ENCODE measurements at regions not wholly inside any gene's neighbourhood (a gene's known extent, or its start where the extent isn't known, plus 50 kb on each side); places are given as distances from the start of the nearest gene placed in this dataset.

DNA sequence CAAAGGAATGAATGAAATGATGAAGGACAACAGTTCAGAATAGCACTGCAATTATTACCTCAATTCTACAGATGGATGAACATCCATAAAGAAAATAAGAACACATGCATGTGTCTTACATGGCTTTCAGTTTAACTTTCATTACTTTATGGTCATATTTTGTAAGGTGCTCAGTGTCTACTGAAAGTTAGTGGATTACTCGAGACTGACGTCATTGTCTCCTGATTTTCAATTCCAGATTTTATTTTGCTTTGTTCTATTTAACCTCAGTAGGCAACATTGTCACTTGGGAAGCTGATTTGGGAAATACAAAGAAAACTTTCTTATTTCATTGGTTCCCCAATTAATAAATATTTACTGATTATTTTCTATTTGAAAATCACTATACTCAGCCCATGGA is 363.7 kb downstream of the CHSY3 start:
- no peaks in the 10 kb centered on the region for H3K4me1 Mint-ChIP-seq (ENCODE audit: low read depth in 2 of 2)
- H3K36me3 Mint-ChIP-seq (ENCODE audit: insufficient read depth), result no peaks in the 10 kb centered on the region
- no peak overlapping the region for H3K4me3 Mint-ChIP-seq
- DNase-seq (no peak), ATAC-seq (replicated peaks) (no peak)
- H3K27me3 Mint-ChIP-seq, result no peaks in the 10 kb centered on the region
- no peak overlapping the region for H3K27ac Mint-ChIP-seq
- H3K9me3 Mint-ChIP-seq, result no peaks in the 10 kb centered on the region

DNA sequence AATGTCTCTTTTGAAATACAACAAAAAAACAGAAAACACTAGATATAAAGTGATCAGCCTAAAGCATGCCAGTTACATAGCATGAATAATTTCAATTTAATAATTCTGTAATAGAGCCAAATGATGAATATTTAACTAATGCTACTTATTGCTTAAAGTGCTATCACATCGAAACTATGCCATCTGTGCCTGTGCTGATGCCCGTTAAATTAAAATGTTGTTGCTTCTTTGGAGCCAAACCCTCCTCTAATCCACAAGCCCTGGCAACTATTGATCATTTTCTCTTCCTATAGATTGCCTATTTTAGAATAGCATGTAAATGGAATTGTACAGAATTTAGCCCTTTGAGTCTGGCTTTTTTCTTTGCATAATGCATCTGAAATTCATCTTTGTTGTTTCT is 356.2 kb downstream of the CHSY3 start:
- Mint-ChIP-seq H3K4me3 (no peak overlapping the region), H3K27ac (no peak overlapping the region), H3K36me3 (ENCODE audit: insufficient read depth) (no peaks in the 10 kb centered on the region), H3K4me1 (ENCODE audit: low read depth in 2 of 2) (no peaks in the 10 kb centered on the region), H3K27me3 (no peaks in the 10 kb centered on the region), H3K9me3 (peaks cover under 1 to 3% of the 10 kb centered on the region in 2 donors)
- no peak for DNase-seq
- ATAC-seq (replicated peaks), result no peak

DNA sequence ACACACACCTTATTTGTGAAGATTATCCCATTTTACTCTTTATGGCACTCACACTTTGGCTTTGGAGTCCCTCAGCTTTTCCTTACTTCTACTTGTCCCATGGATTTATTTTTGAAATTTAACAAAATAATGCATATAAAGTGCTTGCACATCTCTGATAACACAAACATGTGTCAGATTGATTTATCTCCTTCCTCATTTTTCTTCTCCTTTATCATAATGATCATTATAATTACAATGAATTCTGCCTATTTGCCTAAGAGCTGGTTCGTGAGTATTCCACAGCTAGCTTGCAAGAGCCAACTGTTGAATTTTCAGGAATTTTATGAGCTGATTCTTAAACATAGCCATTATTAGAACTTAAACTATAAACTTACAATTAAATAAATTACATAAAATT is 347.7 kb downstream of the CHSY3 start:
- no peak overlapping the region for H3K27ac Mint-ChIP-seq
- H3K4me3 Mint-ChIP-seq, result no peak overlapping the region
- H3K9me3 Mint-ChIP-seq, result peaks cover 2 to 5% of the 10 kb centered on the region in 2 donors
- ATAC-seq (replicated peaks) (no peak), DNase-seq (no peak)
- no peaks in the 10 kb centered on the region for H3K4me1 Mint-ChIP-seq (ENCODE audit: low read depth in 2 of 2)
- no peaks in the 10 kb centered on the region for H3K36me3 Mint-ChIP-seq (ENCODE audit: insufficient read depth)
- no peaks in the 10 kb centered on the region for H3K27me3 Mint-ChIP-seq

DNA sequence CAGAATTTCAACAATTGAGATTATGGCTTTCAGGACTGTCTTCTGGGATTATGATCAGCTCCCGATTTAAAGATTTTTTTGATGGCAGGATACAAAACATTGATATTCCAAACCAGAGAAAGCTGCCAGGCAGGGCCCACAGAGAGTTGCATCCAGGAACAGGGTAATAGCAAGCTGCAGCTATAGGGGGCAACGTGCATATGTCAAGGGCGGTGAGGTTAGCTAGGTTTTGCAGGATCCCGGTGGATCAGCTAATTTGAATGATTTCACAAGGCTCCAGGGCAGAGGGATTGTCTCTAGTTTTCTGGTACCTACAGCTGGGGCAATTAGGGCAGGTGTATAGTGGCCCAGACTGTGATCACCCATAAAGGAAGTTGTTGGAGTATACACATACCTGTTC is 339.4 kb downstream of the CHSY3 start:
- Mint-ChIP-seq H3K4me3 (no peak overlapping the region), H3K9me3 (peaks cover 0 to 6% of the 10 kb centered on the region in 2 donors), H3K4me1 (ENCODE audit: low read depth in 2 of 2) (no peaks in the 10 kb centered on the region), H3K27ac (no peak overlapping the region), H3K36me3 (ENCODE audit: insufficient read depth) (no peaks in the 10 kb centered on the region), H3K27me3 (no peaks in the 10 kb centered on the region)
- no peak for DNase-seq
- no peak for ATAC-seq (replicated peaks)

DNA sequence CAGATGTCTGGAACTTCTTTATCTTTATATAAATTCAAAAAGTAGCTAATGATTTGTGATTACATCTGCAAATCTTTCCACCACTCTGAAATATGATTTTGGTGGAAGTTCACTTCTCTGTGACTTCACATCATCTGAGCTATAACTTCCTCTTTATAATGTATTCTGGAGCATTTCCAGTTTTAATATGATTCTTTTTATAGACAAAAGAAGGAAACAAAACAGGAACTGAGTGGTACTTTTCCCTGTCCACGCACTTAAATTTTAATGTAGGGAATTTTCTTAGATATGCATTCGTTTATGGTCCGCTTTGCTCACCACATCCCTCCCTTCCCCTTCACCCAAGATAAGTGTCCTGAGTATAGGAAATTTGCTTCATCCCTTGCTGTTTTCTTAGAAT is 333.5 kb downstream of the CHSY3 start:
- Mint-ChIP-seq H3K9me3 (peaks cover 0 to 3% of the 10 kb centered on the region in 2 donors), H3K36me3 (ENCODE audit: insufficient read depth) (no peaks in the 10 kb centered on the region), H3K27ac (no peak overlapping the region), H3K27me3 (no peaks in the 10 kb centered on the region), H3K4me1 (ENCODE audit: low read depth in 2 of 2) (no peaks in the 10 kb centered on the region), H3K4me3 (no peak overlapping the region)
- DNase-seq (no peak), ATAC-seq (replicated peaks) (no peak)
